ENCODE measurements at regions not wholly inside any gene's neighbourhood (a gene's known extent, or its start where the extent isn't known, plus 50 kb on each side); places are given as distances from the start of the nearest gene placed in this dataset.
"Not testable (repeated sequence)": the region's sequence is repeated elsewhere in the genome, so short reads cannot be mapped to it uniquely, and the experiment has no call there.

DNA sequence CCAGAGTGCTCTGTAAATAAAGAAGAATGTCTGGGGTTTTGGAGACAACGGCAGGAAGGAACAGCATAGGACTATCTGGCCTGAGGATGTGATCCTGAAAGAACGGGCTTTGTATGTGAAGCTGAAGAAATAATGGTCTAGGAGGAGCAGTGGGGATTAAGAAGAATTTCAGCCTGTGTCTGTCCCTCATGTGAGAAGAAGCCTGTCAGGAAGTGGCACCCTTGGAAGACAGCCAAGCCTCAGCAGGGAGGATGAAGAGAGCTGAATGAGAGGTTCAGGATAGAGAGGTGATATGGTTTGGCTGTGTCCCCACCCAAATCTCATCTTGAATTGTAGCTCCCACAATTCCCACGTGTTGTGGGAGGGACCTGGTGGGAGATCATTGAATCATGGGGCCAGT lies 56.9 kb upstream of the TCL1A start:
- Histone ChIP-seq H3K4me1 (no peaks in the 10 kb centered on the region), H3K4me3 (no peak overlapping the region), H3K27me3 (ENCODE audit: low read depth) (peaks cover 3% of the 10 kb centered on the region; the same call in 1 of the 2 replicates), H3K36me3 (replicated peaks) (no peaks in the 10 kb centered on the region), H3K9me3 (no peaks in the 10 kb centered on the region)
- peak in 1 of 2 experiments; percentile 34 for DNase-seq (ENCODE audit: low spot score in 2 of 2)
- in situ Hi-C loops (cut with MboI; ENCODE audit: low sequenced_read_pairs), result loop anchor here (5.0 to 10.0 kb wide), 3 partner anchors 163 to 224 kb away; no protein-coding TSS in a partner anchor

DNA sequence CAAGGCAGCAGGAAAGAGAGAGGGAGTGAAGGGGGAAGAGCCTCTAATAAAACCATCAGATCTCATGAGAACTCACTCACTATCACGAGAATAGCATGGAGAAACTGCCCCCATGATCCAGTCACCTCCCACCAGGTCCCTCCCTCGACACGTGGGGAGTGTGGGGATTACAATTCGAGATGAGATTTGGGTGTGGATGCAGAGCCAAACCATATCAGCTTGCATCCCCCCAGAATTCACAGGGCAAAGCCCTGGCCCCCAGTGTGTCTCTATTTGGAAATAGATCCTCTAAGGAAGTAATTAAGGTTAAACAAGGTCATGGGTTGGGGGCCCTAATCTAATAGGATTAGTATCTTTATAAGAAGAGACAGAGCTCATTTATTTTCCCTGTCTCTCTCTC lies 56.1 kb upstream of the TCL1A start:
- H3K9me3 ChIP-seq, result no peaks in the 10 kb centered on the region
- no peaks in the 10 kb centered on the region for H3K4me1 ChIP-seq
- DNase-seq (ENCODE audit: low spot score in 2 of 2), result no peak
- H3K27me3 ChIP-seq (ENCODE audit: low read depth), result peaks cover 3% of the 10 kb centered on the region
- in situ Hi-C loops (cut with MboI; ENCODE audit: low sequenced_read_pairs), result loop anchor here (5.0 to 10.0 kb wide), 3 partner anchors 163 to 225 kb away; no protein-coding TSS in a partner anchor
- no peak overlapping the region for H3K4me3 ChIP-seq
- no peaks in the 10 kb centered on the region for H3K36me3 ChIP-seq (replicated peaks)

DNA sequence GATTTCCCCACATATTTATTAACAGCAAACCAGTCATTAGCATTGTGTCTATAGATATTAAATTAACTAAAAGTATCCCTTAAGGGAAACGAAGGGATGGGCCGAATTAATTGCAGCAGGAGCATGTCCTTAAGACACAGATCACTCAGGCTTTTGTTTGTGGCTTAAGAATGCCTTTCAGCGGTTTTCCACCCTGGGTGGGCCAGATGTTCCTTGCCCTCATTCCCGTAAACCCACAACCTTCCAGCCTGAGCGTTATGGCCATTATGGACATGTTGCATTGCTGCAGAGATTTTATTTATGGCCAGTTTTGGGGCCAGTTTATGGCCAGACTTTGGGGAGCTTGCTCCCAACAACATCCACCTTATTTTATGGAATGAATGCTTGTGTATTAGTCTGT lies 55.5 kb upstream of the TCL1A start:
- H3K4me1 ChIP-seq; in situ Hi-C loops (cut with MboI; ENCODE audit: low sequenced_read_pairs); H3K36me3 ChIP-seq (replicated peaks); DNase-seq (ENCODE audit: low spot score in 2 of 2); H3K4me3 ChIP-seq; H3K9me3 ChIP-seq; H3K27me3 ChIP-seq (ENCODE audit: low read depth): not testable (repeated sequence)

DNA sequence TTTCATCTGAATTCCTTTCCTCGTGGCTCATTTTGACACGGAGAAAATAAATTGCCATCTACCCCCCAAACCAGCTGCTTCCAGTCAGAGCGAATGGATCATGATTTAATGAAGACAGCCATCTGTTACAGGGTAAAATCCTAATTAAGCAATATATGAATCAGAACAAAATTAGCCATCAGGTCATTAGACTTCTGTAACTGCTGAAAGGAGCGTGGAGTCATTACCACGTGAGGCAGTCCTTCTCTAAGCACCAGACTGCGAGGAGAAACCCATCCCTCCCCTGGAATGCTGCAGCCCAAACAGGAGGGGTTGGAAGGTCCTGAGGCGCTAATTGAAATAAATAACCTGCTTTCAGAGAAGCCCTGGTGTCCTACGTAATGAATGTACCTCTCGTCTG lies 51.1 kb upstream of the TCL1A start:
- no peaks in the 10 kb centered on the region for H3K4me1 ChIP-seq
- H3K4me3 ChIP-seq, result no peak overlapping the region
- H3K36me3 ChIP-seq (replicated peaks), result no peaks in the 10 kb centered on the region
- in situ Hi-C loops (cut with MboI; ENCODE audit: low sequenced_read_pairs), result no loop called here
- H3K27me3 ChIP-seq (ENCODE audit: low read depth), result peaks cover 11% of the 10 kb centered on the region
- DNase-seq (ENCODE audit: low spot score in 2 of 2), result no peak
- H3K9me3 ChIP-seq, result no peaks in the 10 kb centered on the region

DNA sequence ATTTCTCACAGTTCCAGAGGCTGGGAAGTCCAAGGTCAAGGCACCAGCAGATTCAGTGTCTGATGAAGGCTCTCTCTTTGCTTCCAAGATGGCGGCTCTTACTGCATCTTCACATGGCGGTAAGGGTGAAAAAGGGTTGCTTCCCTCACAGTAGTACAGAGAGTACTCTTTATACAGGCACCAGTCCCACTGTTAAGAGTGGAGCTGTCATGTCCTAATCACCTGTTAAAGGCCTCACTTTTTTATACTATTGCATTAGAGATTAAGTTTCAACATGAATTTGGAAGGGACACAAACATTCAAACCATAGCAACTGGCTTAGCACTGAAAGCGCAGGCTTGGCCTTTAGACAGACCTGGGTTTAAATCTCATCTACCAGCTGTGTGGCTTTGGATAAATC lies 50.0 kb upstream of the TCL1A start:
- no peak overlapping the region for H3K4me3 ChIP-seq
- H3K4me1 ChIP-seq, result no peaks in the 10 kb centered on the region
- in situ Hi-C loops (cut with MboI; ENCODE audit: low sequenced_read_pairs), result no loop called here
- H3K27me3 ChIP-seq (ENCODE audit: low read depth), result peaks cover 11% of the 10 kb centered on the region
- H3K9me3 ChIP-seq, result no peaks in the 10 kb centered on the region
- no peaks in the 10 kb centered on the region for H3K36me3 ChIP-seq (replicated peaks)
- DNase-seq (ENCODE audit: low spot score in 2 of 2), result no peak
